A673 (cell line): ENCODE measurements at regions not wholly inside any gene's neighbourhood (a gene's known extent, or its start where the extent isn't known, plus 50 kb on each side); places are given as distances from the start of the nearest gene placed in this dataset.

ENCODE experiments used
- BruUV-seq: library from RNA; stranded (reverse); fragments of 400-500 nt; replicated peaks from 2 replicates; lab custom pipeline; 2021; lab: Mats Ljungman, UMichigan
- CTCF ChIA-PET: fragments of 300-600 bp; sonication (Branson Sonifier 250); formaldehyde crosslinking; loops from one replicate; lab custom pipeline; 2022; ENCODE audit warnings: antibody characterized with exemption; lab: Charles Lee
- POLR2A ChIA-PET: fragments of 300-600 bp; sonication (Branson Sonifier 250); formaldehyde crosslinking; loops from one replicate; lab custom pipeline; 2022; ENCODE audit warnings: antibody characterized with exemption; ENCODE audit not compliant: low non-redundant PET; lab: Charles Lee
- DNase-seq: peaks from one replicate; pipeline ENCODE4 v3.0.0-alpha.2; 2015; ENCODE audit warnings: low spot score
- H3K27ac ChIP-seq: fragments of 200-600 bp; sonication (generic); 2 replicates; pipeline ENCODE4 v1.5.1; 2016; ENCODE audit warnings: mixed run types, low read depth, mild to moderate bottlenecking, mixed read lengths, antibody characterized with exemption, low read length; ENCODE audit not compliant: poor library complexity, severe bottlenecking
- H3K27me3 ChIP-seq: fragments of 200-600 bp; sonication (generic); replicated peaks from 2 replicates; pipeline ENCODE4 v1.6.1; 2017; ENCODE audit warnings: mixed run types, low read depth, mild to moderate bottlenecking, mixed read lengths, antibody characterized with exemption, low read length; ENCODE audit not compliant: insufficient read depth, poor library complexity
- H3K36me3 ChIP-seq: fragments of 200-600 bp; sonication (generic); 2 replicates; pipeline ENCODE4 v1.6.1; 2016; ENCODE audit warnings: mixed run types, mild to moderate bottlenecking, mixed read lengths, antibody characterized with exemption, low read length; ENCODE audit not compliant: insufficient read depth, poor library complexity, severe bottlenecking
- H3K4me1 ChIP-seq: fragments of 200-600 bp; sonication (generic); 2 replicates; pipeline ENCODE4 v1.6.1; 2017; ENCODE audit warnings: mixed run types, mild to moderate bottlenecking, mixed read lengths, antibody characterized with exemption, low read length; ENCODE audit not compliant: insufficient read depth, poor library complexity, severe bottlenecking
- H3K4me3 ChIP-seq: fragments of 200-600 bp; sonication (generic); 2 replicates; pipeline ENCODE4 v1.5.1; 2016; ENCODE audit warnings: low read depth, mixed run types, mild to moderate bottlenecking, mixed read lengths, low read length; ENCODE audit not compliant: poor library complexity, severe bottlenecking
- H3K9me3 ChIP-seq: fragments of 200-600 bp; sonication (generic); 2 replicates; pipeline ENCODE4 v1.6.1; 2016; ENCODE audit warnings: mixed run types, low read depth, mild to moderate bottlenecking, mixed read lengths, antibody characterized with exemption, low read length; ENCODE audit not compliant: poor library complexity, severe bottlenecking
- EZH2 ChIP-seq: fragments of 200-600 bp; sonication (generic); IDR thresholded peaks from 2 replicates; pipeline ENCODE4 v1.6.1; 2017; ENCODE audit warnings: borderline replicate concordance, low read depth, mild to moderate bottlenecking, mixed read lengths, antibody characterized with exemption, low read length; ENCODE audit not compliant: poor library complexity, severe bottlenecking
- intact Hi-C: fragments of 100-400 bp; cut with micrococcal nuclease; formaldehyde crosslinking; loops from one replicate; pipeline ENCODE4 v1.10.0; 2022; ENCODE audit not compliant: unreplicated experiment
- TF ChIP-seq, protein P1 (sequence below): fragments of 300-800, 200-600 bp; sonication (generic); conservative IDR thresholded peaks from 2 replicates; pipeline ENCODE4 v1.5.1; 2017; ENCODE audit warnings: low read depth, mild to moderate bottlenecking, antibody characterized with exemption, low read length, moderate library complexity, mixed read lengths

- CTCF ChIA-PET, result interaction anchor here (0.8 kb wide), 1 partner anchor 9 kb away, joined by 5 read pairs; no protein-coding TSS in a partner anchor
- H3K4me1 ChIP-seq, result peaks cover 13% of the 10 kb centered on the region
- BruUV-seq, result no TSS peak
- TF ChIP-seq EZH2, result no peak
- TF ChIP-seq, protein P1, sequence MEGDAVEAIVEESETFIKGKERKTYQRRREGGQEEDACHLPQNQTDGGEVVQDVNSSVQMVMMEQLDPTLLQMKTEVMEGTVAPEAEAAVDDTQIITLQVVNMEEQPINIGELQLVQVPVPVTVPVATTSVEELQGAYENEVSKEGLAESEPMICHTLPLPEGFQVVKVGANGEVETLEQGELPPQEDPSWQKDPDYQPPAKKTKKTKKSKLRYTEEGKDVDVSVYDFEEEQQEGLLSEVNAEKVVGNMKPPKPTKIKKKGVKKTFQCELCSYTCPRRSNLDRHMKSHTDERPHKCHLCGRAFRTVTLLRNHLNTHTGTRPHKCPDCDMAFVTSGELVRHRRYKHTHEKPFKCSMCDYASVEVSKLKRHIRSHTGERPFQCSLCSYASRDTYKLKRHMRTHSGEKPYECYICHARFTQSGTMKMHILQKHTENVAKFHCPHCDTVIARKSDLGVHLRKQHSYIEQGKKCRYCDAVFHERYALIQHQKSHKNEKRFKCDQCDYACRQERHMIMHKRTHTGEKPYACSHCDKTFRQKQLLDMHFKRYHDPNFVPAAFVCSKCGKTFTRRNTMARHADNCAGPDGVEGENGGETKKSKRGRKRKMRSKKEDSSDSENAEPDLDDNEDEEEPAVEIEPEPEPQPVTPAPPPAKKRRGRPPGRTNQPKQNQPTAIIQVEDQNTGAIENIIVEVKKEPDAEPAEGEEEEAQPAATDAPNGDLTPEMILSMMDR, result no peak
- no peak overlapping the region for H3K27ac ChIP-seq
- no peak overlapping the region for H3K4me3 ChIP-seq
- no peak for DNase-seq
- no peaks in the 10 kb centered on the region for H3K36me3 ChIP-seq
- peaks cover 100% of the 10 kb centered on the region for H3K27me3 ChIP-seq
- POLR2A ChIA-PET, result interaction anchor here (0.7 kb wide), 1 partner anchor 34 kb away, joined by 4 read pairs; no protein-coding TSS in a partner anchor
- H3K9me3 ChIP-seq, result no peaks in the 10 kb centered on the region
- intact Hi-C loops, result loop anchor here (5.0 kb wide), 2 partner anchors 264 to 294 kb away; no protein-coding TSS in a partner anchor
These were observed 122.4 kb upstream of the HSD17B12 start for GRCh38 chr11:43558146-43558545.

DNA sequence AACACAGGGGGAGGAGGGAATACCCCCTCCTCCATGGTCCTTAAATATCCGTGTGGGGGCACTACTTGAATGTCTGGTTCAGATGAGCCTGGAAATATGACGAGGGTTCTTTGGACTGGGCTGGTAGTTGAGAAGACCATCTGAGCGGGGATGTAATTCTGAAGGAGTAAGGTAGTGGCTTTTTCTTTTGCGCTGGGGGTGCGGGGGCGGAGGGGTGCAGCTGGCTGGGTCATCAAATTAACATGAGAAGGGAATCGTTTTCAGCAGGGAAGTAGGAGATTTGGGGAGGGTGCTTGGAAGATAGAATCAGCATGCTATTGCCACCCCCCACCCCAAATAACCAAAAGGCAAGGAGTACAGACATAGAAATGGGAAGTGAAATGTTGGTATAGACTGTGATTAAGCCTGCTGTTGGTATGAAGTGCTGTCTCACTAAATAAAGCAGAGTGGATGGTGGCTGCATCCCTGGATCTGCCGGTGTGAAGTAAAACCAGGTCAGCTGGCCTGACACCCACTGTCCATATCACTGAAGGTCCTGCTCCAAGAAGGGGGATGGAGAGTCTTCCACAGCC is 121.9 kb upstream of the HSD17B12 start:
- Histone ChIP-seq H3K27me3 (peaks cover 98% of the 10 kb centered on the region), H3K4me3 (no peak overlapping the region), H3K36me3 (no peaks in the 10 kb centered on the region), H3K9me3 (no peaks in the 10 kb centered on the region), H3K4me1 (peaks cover 13% of the 10 kb centered on the region), H3K27ac (no peak overlapping the region)
- BruUV-seq, result no TSS peak
- intact Hi-C loops, result loop anchor here (5.0 kb wide), 2 partner anchors 264 to 294 kb away; no protein-coding TSS in a partner anchor
- TF ChIP-seq EZH2, result peak; percentile 31
- TF ChIP-seq, protein P1, result no peak
- ChIA-PET CTCF (interaction anchor here (0.8 kb wide), 1 partner anchor 9 kb away, joined by 5 read pairs; no protein-coding TSS in a partner anchor), POLR2A (interaction anchor here (0.7 kb wide), 1 partner anchor 34 kb away, joined by 4 read pairs; no protein-coding TSS in a partner anchor)
- DNase-seq, result no peak

GRCh38 chr11:43561832-43562231 is 118.7 kb upstream of the HSD17B12 start:
- no peak for DNase-seq
- no peak overlapping the region for H3K4me3 ChIP-seq
- POLR2A ChIA-PET, result no interaction called here

More at GRCh38 chr11:43561832-43562231, 118.7 kb upstream of the HSD17B12 start:
- intact Hi-C loops, result no loop called here
- TF ChIP-seq EZH2, result no peak
- TF ChIP-seq, protein P1, result no peak
- CTCF ChIA-PET, result interaction anchor here (1.5 kb wide), 1 partner anchor 11 kb away, joined by 7 read pairs; no protein-coding TSS in a partner anchor
- H3K9me3 ChIP-seq, result no peaks in the 10 kb centered on the region
- no TSS peak for BruUV-seq
- no peaks in the 10 kb centered on the region for H3K36me3 ChIP-seq
- H3K27me3 ChIP-seq, result peaks cover 86% of the 10 kb centered on the region
- no peak overlapping the region for H3K27ac ChIP-seq
- peaks cover 13% of the 10 kb centered on the region for H3K4me1 ChIP-seq
